GM21576 (cell line): ENCODE measurements at regions not wholly inside any gene's neighbourhood (a gene's known extent, or its start where the extent isn't known, plus 50 kb on each side); places are given as distances from the start of the nearest gene placed in this dataset.

Experiments used
- ATAC-seq: cut with Tn5 transposase; IDR thresholded peaks from one replicate; pipeline ENCODE4 v1.9.1; 2021; ENCODE audit warnings: mild to moderate bottlenecking, moderate library complexity; ENCODE audit not compliant: unreplicated experiment

- ATAC-seq: no peak
These were observed 700.3 kb downstream of the TMEM182 start for GRCh38 chr2:103462101-103462500.

DNA sequence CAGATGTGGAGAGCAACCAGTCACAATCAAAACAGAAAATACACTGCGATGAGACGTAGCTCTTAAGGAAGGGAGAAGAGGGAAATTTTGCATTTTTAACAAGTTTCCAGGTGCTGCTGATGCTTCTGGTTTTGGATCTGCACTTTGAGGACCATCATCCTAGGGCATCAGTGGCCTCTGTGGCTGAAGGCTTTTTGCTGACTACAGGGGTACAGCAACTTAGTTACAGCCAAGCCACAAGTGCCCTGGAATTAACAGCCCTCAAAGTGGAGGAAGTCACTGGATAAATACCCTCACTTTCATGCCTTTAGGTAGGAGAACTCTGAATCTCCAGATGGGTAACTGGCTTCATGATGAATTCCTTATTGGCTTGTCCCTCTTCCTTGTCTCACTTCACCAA is 700.9 kb downstream of the TMEM182 start:
- ATAC-seq: no peak

- ATAC-seq: no peak
These were observed 703.0 kb downstream of the TMEM182 start for GRCh38 chr2:103464831-103465230.

- no peak for ATAC-seq
These were observed 708.0 kb downstream of the TMEM182 start for GRCh38 chr2:103469800-103470199.

GRCh38 chr2:103484906-103485305 is 723.1 kb downstream of the TMEM182 start:
- ATAC-seq: no peak

GRCh38 chr2:103496850-103497249 is 735.0 kb downstream of the TMEM182 start:
- ATAC-seq: no peak

DNA sequence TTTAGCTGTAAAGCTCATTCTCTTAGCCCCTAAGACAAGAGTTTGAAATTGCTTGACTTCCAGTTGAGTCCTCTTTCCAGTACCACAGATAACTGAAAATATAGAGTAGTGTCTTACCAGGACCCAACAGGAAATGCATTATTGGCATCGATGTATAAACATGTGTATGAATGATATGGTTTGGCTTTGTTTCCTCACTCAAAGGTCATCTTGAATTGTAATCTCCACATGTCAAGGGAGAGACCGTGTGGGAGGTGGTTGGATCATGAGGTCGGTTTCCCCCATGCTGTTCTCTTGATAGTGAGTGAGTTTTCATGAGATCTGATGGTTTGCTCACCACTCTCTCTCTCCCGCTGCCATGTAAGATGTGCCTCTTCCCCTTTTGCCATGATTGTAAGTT is 745.0 kb downstream of the TMEM182 start:
- ATAC-seq: no peak

GRCh38 chr2:103512442-103512841 is 750.6 kb downstream of the TMEM182 start:
- no peak for ATAC-seq

- no peak for ATAC-seq
These were observed 758.7 kb downstream of the TMEM182 start for GRCh38 chr2:103520547-103520946.

DNA sequence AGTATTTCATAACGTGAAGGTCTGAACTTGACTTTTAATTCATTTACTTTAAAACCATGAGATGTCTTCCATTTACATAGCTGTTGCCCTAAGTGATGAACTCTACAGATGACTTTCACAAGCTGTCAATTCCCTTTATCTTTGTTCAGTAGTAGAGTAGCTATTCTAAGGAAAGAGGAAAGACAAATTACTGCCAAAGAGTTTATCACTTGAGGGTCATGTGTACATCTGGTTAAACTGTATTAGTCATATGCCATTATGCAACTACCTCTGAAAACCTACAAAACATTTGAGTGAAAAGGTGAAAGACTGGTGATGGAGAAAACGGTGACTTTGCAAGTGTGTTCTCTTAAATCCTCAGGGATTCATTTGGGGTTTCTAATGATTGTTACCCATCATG is 763.9 kb downstream of the TMEM182 start:
- no peak for ATAC-seq

- ATAC-seq: no peak
These were observed 764.9 kb downstream of the TMEM182 start for GRCh38 chr2:103526757-103527156.

DNA sequence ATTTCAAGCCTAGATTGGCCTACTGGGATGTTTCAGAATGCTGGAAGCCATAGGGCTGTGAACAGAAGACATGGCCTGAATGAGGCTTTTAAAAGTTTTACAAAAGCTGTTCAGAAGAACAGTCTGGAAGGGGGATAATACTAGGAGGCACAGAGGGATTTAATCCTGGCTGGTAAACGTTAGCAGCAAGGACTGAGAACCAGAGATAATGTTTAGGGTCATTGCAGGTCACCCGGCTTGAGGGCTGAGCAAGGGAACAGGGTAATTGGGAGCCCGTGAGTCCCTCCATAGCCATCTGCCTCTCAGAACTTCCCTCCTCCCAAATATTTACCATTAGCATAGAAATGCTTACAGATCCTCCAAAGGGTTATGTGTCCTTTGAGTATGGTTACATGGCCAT is 765.4 kb downstream of the TMEM182 start:
- ATAC-seq: no peak

DNA sequence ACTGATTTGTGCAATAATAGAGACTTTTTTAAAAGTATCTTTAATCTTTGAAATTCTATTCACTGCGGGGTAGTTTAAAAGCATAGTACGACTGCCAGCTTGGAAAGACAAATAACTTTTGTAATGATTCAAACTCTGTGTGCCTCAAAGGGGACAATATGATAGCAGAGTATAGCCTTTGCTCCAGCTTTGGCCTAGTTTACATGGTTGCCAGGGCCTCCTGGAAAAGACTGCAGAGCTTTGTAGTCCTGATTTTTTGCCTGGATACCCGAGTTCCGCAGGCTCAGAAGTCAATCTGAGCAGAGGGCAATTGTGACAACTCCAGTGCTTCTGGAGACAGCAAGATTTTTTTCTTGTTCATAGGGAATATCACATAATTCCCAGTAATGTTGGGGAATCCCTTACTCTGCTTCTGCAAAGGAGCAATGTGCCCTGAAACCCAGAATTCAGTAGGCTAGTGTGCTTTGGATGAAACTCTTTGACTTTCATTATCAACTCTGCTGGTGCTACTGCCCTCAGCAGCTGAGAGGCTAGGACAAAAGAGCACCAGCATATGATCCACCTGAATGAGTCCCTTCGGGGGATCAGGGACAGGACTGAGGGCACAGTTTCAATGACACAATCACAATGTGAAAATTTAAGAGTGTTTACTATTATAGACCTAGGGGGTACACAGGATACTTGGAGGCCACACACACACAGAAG is 768.1 kb downstream of the TMEM182 start:
- ATAC-seq: no peak

GRCh38 chr2:103552775-103553174 is 790.9 kb downstream of the TMEM182 start:
- ATAC-seq: no peak

GRCh38 chr2:103594823-103595222 is 833.0 kb downstream of the TMEM182 start:
- no peak for ATAC-seq

- no peak for ATAC-seq
These were observed 843.4 kb downstream of the TMEM182 start for GRCh38 chr2:103605071-103605780.

DNA sequence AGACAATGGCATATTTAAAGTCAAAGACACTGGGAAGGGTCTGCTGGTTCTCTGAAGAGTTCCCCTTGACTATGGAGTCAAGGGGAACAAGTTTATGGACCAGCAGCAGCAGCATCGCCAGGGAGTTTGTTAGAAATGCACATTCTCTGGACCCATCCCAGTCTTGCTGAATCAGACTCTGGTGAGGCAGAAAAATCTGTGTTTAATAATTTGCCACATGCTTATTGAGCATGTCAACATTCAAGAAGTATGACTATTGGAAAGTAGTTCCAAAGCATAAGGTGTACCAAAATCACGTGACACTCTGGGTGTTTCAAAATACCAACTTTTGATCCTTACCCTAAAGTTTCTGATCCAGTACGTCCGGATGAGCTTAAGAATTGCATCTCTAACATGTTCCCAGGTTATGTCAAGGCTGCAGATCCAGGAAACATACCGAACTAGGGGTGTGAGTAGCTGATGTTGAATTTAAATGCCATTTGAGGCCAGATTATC is 853.8 kb downstream of the TMEM182 start:
- no peak for ATAC-seq

DNA sequence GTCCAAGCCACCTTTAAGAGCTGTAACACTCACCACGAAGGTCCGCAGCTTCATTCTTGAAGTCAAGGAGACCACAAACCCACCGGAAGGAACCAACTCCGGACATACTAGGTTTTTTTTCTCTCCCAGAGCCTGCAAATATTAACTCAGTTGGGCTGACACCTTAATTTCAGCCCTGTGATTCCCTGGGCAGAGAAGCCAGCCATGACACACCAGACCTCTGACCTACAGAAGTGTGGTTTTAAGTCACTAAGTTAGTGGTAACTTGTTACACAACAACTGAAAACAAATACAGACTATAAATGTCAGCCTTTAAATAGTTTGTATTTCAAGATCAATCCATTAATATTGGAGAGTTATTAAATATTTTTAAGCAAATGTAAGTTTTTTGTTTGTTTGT is 855.1 kb downstream of the TMEM182 start:
- ATAC-seq: no peak

DNA sequence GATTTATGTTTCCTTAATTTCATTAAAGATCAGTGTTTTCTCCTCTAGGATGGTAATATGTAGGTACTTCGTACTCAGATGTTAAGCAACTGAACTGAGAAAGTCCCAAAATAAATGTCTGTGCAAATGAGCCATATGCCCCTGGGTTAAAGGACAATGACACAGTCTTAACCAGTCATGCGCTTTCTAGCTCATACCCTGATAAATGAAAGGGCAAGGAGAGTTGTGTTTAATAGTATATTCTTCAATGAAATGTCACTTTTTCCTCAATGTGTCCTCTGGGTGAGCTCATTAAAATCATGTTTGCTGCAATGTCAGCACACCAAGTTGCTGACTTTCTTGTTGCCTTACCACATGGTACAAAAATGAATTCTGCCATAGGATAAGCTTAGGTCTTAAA is 856.3 kb downstream of the TMEM182 start:
- ATAC-seq: no peak

DNA sequence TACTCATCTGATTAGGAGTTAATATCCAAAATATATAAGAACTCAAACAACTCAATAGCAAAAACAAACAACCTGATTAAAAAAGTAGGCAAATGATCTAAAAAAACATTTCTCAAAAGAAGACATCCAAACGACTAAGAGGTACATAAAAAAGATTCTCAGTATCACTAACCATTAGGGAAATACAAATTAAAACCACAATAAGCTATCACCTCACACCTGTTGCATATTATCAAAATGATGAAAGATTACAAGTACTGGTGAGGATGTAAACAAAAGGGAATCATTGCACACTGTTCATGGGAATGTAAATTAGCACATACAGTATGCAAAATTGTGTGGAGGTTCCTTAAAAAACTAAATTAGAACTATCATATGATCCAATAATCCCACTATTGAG is 865.5 kb downstream of the TMEM182 start:
- no peak for ATAC-seq

DNA sequence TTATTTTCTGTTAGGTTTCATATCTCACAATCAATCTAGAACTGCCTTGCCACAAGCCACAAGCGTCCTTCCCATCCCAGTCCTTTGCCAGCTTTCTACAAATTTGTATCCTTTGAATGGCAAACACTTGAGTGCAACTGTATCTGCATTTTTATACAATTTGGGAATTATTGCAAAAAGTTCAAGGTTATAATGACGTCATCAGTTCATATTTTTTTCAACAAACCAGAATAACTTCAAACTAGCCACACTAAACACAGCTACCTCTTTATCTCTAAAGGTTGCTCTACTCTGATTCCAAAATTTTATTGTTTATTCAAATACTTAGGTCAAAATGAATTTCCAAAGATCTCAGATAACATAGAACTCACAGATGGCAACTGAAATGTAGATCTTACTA is 877.1 kb downstream of the TMEM182 start:
- no peak for ATAC-seq

GRCh38 chr2:103656558-103656957 is 894.7 kb downstream of the TMEM182 start:
- ATAC-seq: no peak
